HEK293T (cell line): ENCODE measurements at regions not wholly inside any gene's neighbourhood (a gene's known extent, or its start where the extent isn't known, plus 50 kb on each side); places are given as distances from the start of the nearest gene placed in this dataset.
"Not testable (repeated sequence)": the region's sequence is repeated elsewhere in the genome, so short reads cannot be mapped to it uniquely, and the experiment has no call there.

Source experiments
- CTCF ChIA-PET: fragments of 350-600 bp; formaldehyde crosslinking; extraction: SDS; loops from one replicate; lab custom pipeline; 2021; ENCODE audit warnings: antibody characterized with exemption, inconsistent platforms; lab: Yijun Ruan, JAX
- POLR2A ChIA-PET: fragments of 350-600 bp; formaldehyde crosslinking; extraction: SDS; loops from one replicate; lab custom pipeline; 2020; ENCODE audit warnings: antibody characterized with exemption, inconsistent platforms; lab: Yijun Ruan, JAX
- DNase-seq: peaks from one replicate; pipeline ENCODE4 v3.0.0; 2012; ENCODE audit warnings: mixed read lengths; ENCODE audit errors: extremely low spot score
- ARNT ChIP-seq: fragments of 450-650 bp; IDR thresholded peaks from 2 replicates; pipeline ENCODE4 v1.6.1; 2017; ENCODE audit warnings: mild to moderate bottlenecking
- BHLHE40 ChIP-seq: fragments of 450-650 bp; IDR thresholded peaks from 2 replicates; pipeline ENCODE4 v1.6.1; 2016; ENCODE audit warnings: mild to moderate bottlenecking, moderate library complexity, borderline replicate concordance
- CTBP1 ChIP-seq: fragments of 450-650 bp; IDR thresholded peaks from 2 replicates; pipeline ENCODE4 v1.6.1; 2016; ENCODE audit warnings: borderline replicate concordance
- ELF4 ChIP-seq: fragments of 450-650 bp; IDR thresholded peaks from 2 replicates; pipeline ENCODE4 v1.6.1; 2017; ENCODE audit warnings: antibody characterized with exemption
- FOXA1 ChIP-seq: fragments of 450-650 bp; IDR thresholded peaks from 2 replicates; pipeline ENCODE4 v1.6.1; 2016; ENCODE audit warnings: mild to moderate bottlenecking
- FOXK2 ChIP-seq: fragments of 450-650 bp; IDR thresholded peaks from 2 replicates; pipeline ENCODE4 v1.6.1; 2016; ENCODE audit warnings: mild to moderate bottlenecking
- FOXM1 ChIP-seq: fragments of 450-650 bp; IDR thresholded peaks from 2 replicates; pipeline ENCODE4 v1.6.1; 2017; ENCODE audit warnings: mild to moderate bottlenecking, borderline replicate concordance
- HDGF ChIP-seq: fragments of 450-650 bp; IDR thresholded peaks from 2 replicates; pipeline ENCODE4 v1.6.1; 2017; ENCODE audit warnings: antibody characterized with exemption, borderline replicate concordance
- L3MBTL2 ChIP-seq: fragments of 450-650 bp; conservative IDR thresholded peaks from 2 replicates; pipeline ENCODE4 v1.6.1; 2016; ENCODE audit warnings: mild to moderate bottlenecking
- LEF1 ChIP-seq: fragments of 450-650 bp; IDR thresholded peaks from 2 replicates; pipeline ENCODE4 v1.6.1; 2017; ENCODE audit warnings: mild to moderate bottlenecking, borderline replicate concordance
- NFRKB ChIP-seq: fragments of 450-650 bp; IDR thresholded peaks from 2 replicates; pipeline ENCODE4 v1.6.1; 2016; ENCODE audit warnings: mild to moderate bottlenecking, moderate library complexity
- PKNOX1 ChIP-seq: fragments of 450-650 bp; IDR thresholded peaks from 2 replicates; pipeline ENCODE4 v1.6.1; 2016
- SP1 ChIP-seq: fragments of 450-650 bp; IDR thresholded peaks from 2 replicates; pipeline ENCODE4 v1.6.1; 2017
- SUZ12 ChIP-seq: fragments of 450-650 bp; IDR thresholded peaks from 2 replicates; pipeline ENCODE4 v1.6.1; 2016; ENCODE audit warnings: mild to moderate bottlenecking
- TARDBP ChIP-seq: fragments of 450-650 bp; IDR thresholded peaks from 2 replicates; pipeline ENCODE4 v1.6.1; 2016
- ZNF384 ChIP-seq: fragments of 450-650 bp; IDR thresholded peaks from 2 replicates; pipeline ENCODE4 v1.6.1; 2016

GRCh38 chr6:9841886-9842725 lies 572.8 kb downstream of the TFAP2A start:
- DNase-seq, result no peak
- TF ChIP-seq LEF1 (no peak), SUZ12 (no peak), SP1 (no peak), ARNT (no peak), PKNOX1 (no peak), BHLHE40 (no peak), L3MBTL2 (no peak), CTBP1 (no peak), FOXA1 (no peak), TARDBP (no peak), ZNF384 (no peak), FOXK2 (no peak), FOXM1 (no peak), ELF4 (no peak), HDGF (no peak), NFRKB (no peak)
- POLR2A ChIA-PET, result no interaction called here
- CTCF ChIA-PET, result no interaction called here

- TF ChIP-seq FOXM1 (no peak), SP1 (no peak), ELF4 (no peak), CTBP1 (no peak), HDGF (no peak), TARDBP (no peak), NFRKB (no peak), L3MBTL2 (no peak), FOXK2 (no peak)
- ChIA-PET CTCF (no interaction called here), POLR2A (no interaction called here)
- DNase-seq, result no peak
Observed at GRCh38 chr6:9834233-9834632, 580.6 kb downstream of the TFAP2A start.

- ChIA-PET POLR2A (no interaction called here), CTCF (no interaction called here)
- TF ChIP-seq FOXM1 (no peak), BHLHE40 (no peak), SUZ12 (no peak), SP1 (no peak), PKNOX1 (no peak), ZNF384 (no peak), LEF1 (no peak), FOXK2 (no peak), ELF4 (no peak), HDGF (no peak), CTBP1 (no peak), NFRKB (no peak), L3MBTL2 (no peak), FOXA1 (no peak), ARNT (no peak), TARDBP (no peak)
- no peak for DNase-seq
Observed at GRCh38 chr6:9831783-9832182, 583.1 kb downstream of the TFAP2A start.

- ChIA-PET CTCF (no interaction called here), POLR2A (no interaction called here)
- DNase-seq, result no peak
- TF ChIP-seq ARNT (no peak), NFRKB (no peak), LEF1 (no peak), TARDBP (no peak), FOXA1 (no peak)
Observed at GRCh38 chr6:9830808-9831207, 584.1 kb downstream of the TFAP2A start.

- no peak for DNase-seq
- CTCF ChIA-PET, result no interaction called here
- no peak for TF ChIP-seq BHLHE40
- no peak for TF ChIP-seq FOXM1
- no peak for TF ChIP-seq FOXK2
- TF ChIP-seq ARNT, result no peak
- TF ChIP-seq ELF4, result no peak
- TF ChIP-seq ZNF384, result no peak
- TF ChIP-seq HDGF, result no peak
- TF ChIP-seq PKNOX1, result no peak
- no peak for TF ChIP-seq FOXA1
- no peak for TF ChIP-seq SP1
- TF ChIP-seq L3MBTL2, result no peak
- POLR2A ChIA-PET, result no interaction called here
Observed at GRCh38 chr6:9825526-9825925, 589.3 kb downstream of the TFAP2A start.

- POLR2A ChIA-PET, DNase-seq, CTCF ChIA-PET: not testable (repeated sequence)
Observed at GRCh38 chr6:9810727-9811126, 604.1 kb downstream of the TFAP2A start.

- CTCF ChIA-PET, result no interaction called here
Observed at GRCh38 chr6:9810286-9810685, 604.6 kb downstream of the TFAP2A start.

More at GRCh38 chr6:9810286-9810685, 604.6 kb downstream of the TFAP2A start:
- no peak for TF ChIP-seq FOXA1
- no peak for TF ChIP-seq FOXK2
- TF ChIP-seq CTBP1, result no peak
- no peak for TF ChIP-seq ZNF384
- TF ChIP-seq LEF1, result no peak
- no peak for TF ChIP-seq SP1
- no peak for TF ChIP-seq BHLHE40
- no peak for DNase-seq
- POLR2A ChIA-PET, result no interaction called here
